ENCODE measurements at regions not wholly inside any gene's neighbourhood (a gene's known extent, or its start where the extent isn't known, plus 50 kb on each side); places are given as distances from the start of the nearest gene placed in this dataset.

DNA sequence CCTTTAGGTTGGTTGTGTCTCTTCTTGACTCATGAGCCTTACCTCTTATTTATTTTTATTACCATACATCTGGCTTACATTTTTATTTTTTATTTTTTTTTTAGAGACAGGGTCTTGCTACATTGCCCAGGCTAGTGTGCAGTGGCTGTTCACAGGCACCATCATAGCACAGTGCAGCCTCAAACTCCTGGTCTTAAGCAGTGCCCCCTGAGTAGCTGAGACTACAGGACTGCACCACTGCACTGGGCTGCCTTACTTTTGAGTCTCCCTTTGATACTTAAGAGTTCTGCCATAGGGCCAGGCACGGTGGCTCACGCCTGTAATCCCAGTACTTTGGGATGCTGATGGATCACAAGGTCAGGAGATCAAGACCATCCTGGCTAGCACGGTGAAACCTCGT, 76.4 kb upstream of the MACF1 start:
- no peak for TF ChIP-seq EZH2 (IDR thresholded peaks at IDR 0.05)
- TF ChIP-seq POLR2AphosphoS5 (IDR thresholded peaks at IDR 0.05; ENCODE audit: borderline replicate concordance, low read depth, low read length) = no peak
- TF ChIP-seq FOXP2 (optimal IDR thresholded peaks at IDR 0.05; ENCODE audit: control extremely low read depth, extremely low read length, insufficient read depth) = no peak
